GM12878 (cell line): ENCODE measurements at regions not wholly inside any gene's neighbourhood (a gene's known extent, or its start where the extent isn't known, plus 50 kb on each side); places are given as distances from the start of the nearest gene placed in this dataset.

ENCODE experiments used
- CUX1 ChIP-seq: IDR thresholded peaks from 2 replicates; pipeline ENCODE4 v1.6.1; 2012; ENCODE audit warnings: improper control_type of control experiment, low read depth, low read length; ENCODE audit not compliant: insufficient replicate concordance
- GATAD2B ChIP-seq: fragments of 450-650 bp; conservative IDR thresholded peaks from 2 replicates; pipeline ENCODE4 v1.6.1; 2017; ENCODE audit warnings: low read depth, mild to moderate bottlenecking, moderate library complexity
- MEF2A ChIP-seq: IDR thresholded peaks from 2 replicates; pipeline ENCODE4 v1.6.1; 2011; ENCODE audit warnings: low read depth, mild to moderate bottlenecking, low read length, moderate library complexity; ENCODE audit not compliant: insufficient read depth
- PAX5 ChIP-seq: IDR thresholded peaks from 2 replicates; pipeline ENCODE4 v1.6.1; 2011; ENCODE audit warnings: low read depth, low read length, borderline replicate concordance
- ZBTB40 ChIP-seq: fragments of 450-650 bp; IDR thresholded peaks from 2 replicates; pipeline ENCODE4 v1.6.1; 2016; ENCODE audit warnings: mild to moderate bottlenecking, moderate library complexity, borderline replicate concordance

DNA sequence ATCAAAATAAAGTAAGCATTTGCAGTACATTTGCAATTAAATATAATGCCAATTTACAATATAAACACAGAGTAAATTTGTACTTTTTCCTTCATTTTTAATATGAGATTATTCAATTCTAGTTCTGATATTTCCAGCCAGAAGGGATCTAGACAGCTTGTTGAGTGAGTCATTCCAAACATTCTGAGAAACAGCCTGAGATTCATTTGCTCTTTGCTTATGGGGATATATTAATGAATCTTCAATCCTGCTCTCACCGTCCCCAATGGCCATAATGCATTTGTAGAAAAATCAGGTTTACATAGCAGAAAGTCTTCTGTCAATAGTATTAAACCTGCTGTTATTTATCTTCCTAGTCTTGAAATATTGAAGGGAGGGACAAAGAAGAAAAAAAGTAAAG, 554.2 kb downstream of the TUSC7 start (continued):
- no peak for TF ChIP-seq ZBTB40
- TF ChIP-seq PAX5: no peak
- TF ChIP-seq GATAD2B: no peak
- TF ChIP-seq CUX1: no peak
- no peak for TF ChIP-seq MEF2A
